SH-SY5Y (cell line): ENCODE measurements at regions not wholly inside any gene's neighbourhood (a gene's known extent, or its start where the extent isn't known, plus 50 kb on each side); places are given as distances from the start of the nearest gene placed in this dataset.

Experiments
- GATA2 ChIP-seq: IDR thresholded peaks from 2 replicates; pipeline ENCODE4 v1.6.1; 2011; ENCODE audit warnings: mild to moderate bottlenecking, low read depth, low read length
- GATA3 ChIP-seq: IDR thresholded peaks from 2 replicates; pipeline ENCODE4 v1.6.1; 2011; ENCODE audit warnings: low read depth, mild to moderate bottlenecking, low read length, moderate library complexity

GRCh38 chr21:18041012-18041411, 203.6 kb upstream of the CHODL start:
- no peak for TF ChIP-seq GATA2
- TF ChIP-seq GATA3, result no peak
